ENCODE measurements at regions not wholly inside any gene's neighbourhood (a gene's known extent, or its start where the extent isn't known, plus 50 kb on each side); places are given as distances from the start of the nearest gene placed in this dataset.
"Not testable (repeated sequence)": the region's sequence is repeated elsewhere in the genome, so short reads cannot be mapped to it uniquely, and the experiment has no call there.

DNA sequence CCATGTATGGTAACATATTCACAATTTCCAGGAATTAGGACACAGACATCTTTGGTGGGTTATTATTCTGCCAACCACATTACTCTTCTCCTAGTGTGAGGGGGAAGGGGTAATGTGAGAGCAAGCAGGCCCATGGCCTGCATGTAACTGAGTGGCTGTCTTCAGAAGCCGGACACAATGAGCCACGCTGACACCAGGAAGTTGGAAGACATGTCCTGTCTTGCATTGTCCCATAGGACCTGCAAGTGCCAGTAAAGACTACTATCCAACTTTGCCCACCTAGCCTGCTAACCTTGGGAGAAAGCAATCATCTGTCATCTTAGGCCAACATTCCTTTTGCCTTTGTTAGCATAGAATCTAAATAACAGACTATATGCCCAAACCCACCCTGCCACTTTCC is 86.2 kb upstream of the SH3BP4 start:
- H3K4me3 ChIP-seq, result no peak overlapping the region
- no peak overlapping the region for H3K9ac ChIP-seq (ENCODE audit: insufficient read length)
- no peak for TF ChIP-seq POLR2AphosphoS5 (IDR thresholded peaks at IDR 0.05; ENCODE audit: borderline replicate concordance, low read depth, low read length)
- TF ChIP-seq EZH2 (IDR thresholded peaks at IDR 0.05), result no peak
- TF ChIP-seq FOXP2 (optimal IDR thresholded peaks at IDR 0.05; ENCODE audit: control extremely low read depth, extremely low read length, insufficient read depth), result no peak
- no peak overlapping the region for H3K27ac ChIP-seq
- no peaks in the 10 kb centered on the region for H3K9me3 ChIP-seq (ENCODE audit: low read depth, low read length)
- H3K36me3 ChIP-seq (ENCODE audit: insufficient read depth, low read length), result no peaks in the 10 kb centered on the region
- no peak for DNase-seq (ENCODE audit: low read depth, low spot score)

DNA sequence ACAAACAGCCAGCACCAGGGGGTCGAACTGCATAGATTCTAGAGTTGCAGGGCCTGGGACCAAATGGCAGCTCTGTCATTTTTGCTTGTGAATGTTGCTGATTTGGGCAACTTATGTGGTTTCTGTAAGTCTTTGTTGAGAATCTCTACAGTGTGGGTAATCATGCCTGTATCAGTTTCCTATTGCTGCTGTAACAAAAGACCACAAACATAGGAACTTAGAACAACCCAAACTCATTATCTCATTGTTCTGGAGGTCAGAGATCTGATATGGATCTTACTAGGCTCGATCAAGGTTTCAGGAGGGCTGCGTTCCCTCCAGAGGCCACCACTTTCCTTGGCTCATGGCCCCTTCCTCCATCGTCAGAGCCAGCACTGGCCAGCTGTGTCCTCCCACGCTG is 86.8 kb upstream of the SH3BP4 start:
- H3K9me3 ChIP-seq (ENCODE audit: low read depth, low read length), result no peaks in the 10 kb centered on the region
- H3K9ac ChIP-seq (ENCODE audit: insufficient read length), result no peak overlapping the region
- no peak overlapping the region for H3K4me3 ChIP-seq
- no peaks in the 10 kb centered on the region for H3K36me3 ChIP-seq (ENCODE audit: insufficient read depth, low read length)
- TF ChIP-seq POLR2AphosphoS5 (IDR thresholded peaks at IDR 0.05; ENCODE audit: borderline replicate concordance, low read depth, low read length), result no peak
- no peak for TF ChIP-seq EZH2 (IDR thresholded peaks at IDR 0.05)
- no peak for TF ChIP-seq FOXP2 (optimal IDR thresholded peaks at IDR 0.05; ENCODE audit: control extremely low read depth, extremely low read length, insufficient read depth)
- DNase-seq (ENCODE audit: low read depth, low spot score), result no peak
- no peak overlapping the region for H3K27ac ChIP-seq

DNA sequence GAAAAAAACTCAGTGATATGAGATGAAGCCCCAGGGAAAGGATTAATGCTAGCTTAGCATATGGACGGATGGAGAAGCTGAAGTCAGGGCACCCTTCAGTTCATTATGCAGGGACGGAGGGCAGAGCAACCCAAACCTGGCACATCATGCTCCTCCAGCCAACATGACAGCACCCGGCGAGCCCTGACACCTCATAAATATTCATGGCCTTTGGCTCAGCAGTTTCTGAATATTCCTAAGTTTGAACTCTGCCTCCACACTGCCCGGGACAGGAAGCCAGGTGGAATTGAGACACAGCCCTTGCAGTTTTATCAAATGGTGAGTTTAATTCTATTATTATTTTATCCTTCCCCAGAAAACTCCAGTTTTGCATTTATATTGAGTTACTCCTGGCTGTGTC is 87.3 kb upstream of the SH3BP4 start:
- TF ChIP-seq FOXP2 (optimal IDR thresholded peaks at IDR 0.05; ENCODE audit: control extremely low read depth, extremely low read length, insufficient read depth) (no peak), EZH2 (IDR thresholded peaks at IDR 0.05) (no peak), POLR2AphosphoS5 (IDR thresholded peaks at IDR 0.05; ENCODE audit: borderline replicate concordance, low read depth, low read length) (no peak)
- Histone ChIP-seq H3K9ac (ENCODE audit: insufficient read length) (no peak overlapping the region), H3K36me3 (ENCODE audit: insufficient read depth, low read length) (no peaks in the 10 kb centered on the region), H3K27ac (no peak overlapping the region), H3K4me3 (no peak overlapping the region), H3K9me3 (ENCODE audit: low read depth, low read length) (no peaks in the 10 kb centered on the region)
- no peak for DNase-seq (ENCODE audit: low read depth, low spot score)

DNA sequence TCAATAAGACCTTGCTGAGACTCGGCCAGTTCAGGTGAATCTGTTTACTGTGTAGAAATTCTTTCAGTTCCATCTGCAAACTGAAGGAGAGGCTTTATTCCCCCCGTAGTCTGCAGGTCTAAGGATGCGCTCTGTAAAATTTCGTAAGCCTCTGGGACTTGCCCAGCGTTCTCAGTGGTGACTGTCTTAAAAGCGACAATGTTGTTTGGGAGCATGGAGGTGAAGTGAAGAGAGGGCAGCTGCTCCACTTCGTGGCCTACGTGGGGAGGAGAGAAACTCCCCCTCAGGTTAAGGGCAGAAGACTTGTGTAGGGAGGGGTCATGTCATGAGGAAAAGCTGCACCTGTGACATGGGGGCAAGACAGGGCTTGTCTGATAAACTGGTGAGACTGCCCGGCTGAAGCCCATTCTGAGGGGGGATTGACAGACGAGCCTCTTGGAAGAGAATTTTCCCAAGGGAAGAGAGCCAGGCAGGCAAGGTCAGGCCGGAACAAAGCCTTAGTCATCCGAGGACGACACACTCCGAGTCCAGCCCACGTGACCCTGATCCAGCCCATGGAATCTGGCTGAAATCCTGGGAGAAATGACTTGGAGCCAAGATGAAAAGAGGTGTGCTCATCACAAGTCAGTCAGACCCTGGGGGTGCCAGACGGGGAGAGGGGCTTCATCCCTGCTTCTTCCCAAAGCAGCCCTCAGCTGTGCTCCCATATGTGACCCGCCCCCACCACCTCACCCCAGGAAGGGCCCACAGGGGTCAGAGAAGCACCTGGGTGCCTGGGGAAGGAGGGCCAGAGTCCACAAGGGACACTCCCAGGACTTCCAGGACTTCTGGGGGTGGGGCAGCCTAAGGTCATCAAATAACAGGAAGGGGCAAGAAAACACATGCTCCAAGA is 88.5 kb upstream of the SH3BP4 start:
- H3K27ac ChIP-seq, result no peak overlapping the region
- no peak overlapping the region for H3K4me3 ChIP-seq
- no peaks in the 10 kb centered on the region for H3K9me3 ChIP-seq (ENCODE audit: low read depth, low read length)
- no peak for TF ChIP-seq EZH2 (IDR thresholded peaks at IDR 0.05)
- TF ChIP-seq POLR2AphosphoS5 (IDR thresholded peaks at IDR 0.05; ENCODE audit: borderline replicate concordance, low read depth, low read length), result no peak
- TF ChIP-seq FOXP2 (optimal IDR thresholded peaks at IDR 0.05; ENCODE audit: control extremely low read depth, extremely low read length, insufficient read depth), result no peak
- no peak overlapping the region for H3K9ac ChIP-seq (ENCODE audit: insufficient read length)
- DNase-seq (ENCODE audit: low read depth, low spot score), result no peak
- H3K36me3 ChIP-seq (ENCODE audit: insufficient read depth, low read length), result no peaks in the 10 kb centered on the region

DNA sequence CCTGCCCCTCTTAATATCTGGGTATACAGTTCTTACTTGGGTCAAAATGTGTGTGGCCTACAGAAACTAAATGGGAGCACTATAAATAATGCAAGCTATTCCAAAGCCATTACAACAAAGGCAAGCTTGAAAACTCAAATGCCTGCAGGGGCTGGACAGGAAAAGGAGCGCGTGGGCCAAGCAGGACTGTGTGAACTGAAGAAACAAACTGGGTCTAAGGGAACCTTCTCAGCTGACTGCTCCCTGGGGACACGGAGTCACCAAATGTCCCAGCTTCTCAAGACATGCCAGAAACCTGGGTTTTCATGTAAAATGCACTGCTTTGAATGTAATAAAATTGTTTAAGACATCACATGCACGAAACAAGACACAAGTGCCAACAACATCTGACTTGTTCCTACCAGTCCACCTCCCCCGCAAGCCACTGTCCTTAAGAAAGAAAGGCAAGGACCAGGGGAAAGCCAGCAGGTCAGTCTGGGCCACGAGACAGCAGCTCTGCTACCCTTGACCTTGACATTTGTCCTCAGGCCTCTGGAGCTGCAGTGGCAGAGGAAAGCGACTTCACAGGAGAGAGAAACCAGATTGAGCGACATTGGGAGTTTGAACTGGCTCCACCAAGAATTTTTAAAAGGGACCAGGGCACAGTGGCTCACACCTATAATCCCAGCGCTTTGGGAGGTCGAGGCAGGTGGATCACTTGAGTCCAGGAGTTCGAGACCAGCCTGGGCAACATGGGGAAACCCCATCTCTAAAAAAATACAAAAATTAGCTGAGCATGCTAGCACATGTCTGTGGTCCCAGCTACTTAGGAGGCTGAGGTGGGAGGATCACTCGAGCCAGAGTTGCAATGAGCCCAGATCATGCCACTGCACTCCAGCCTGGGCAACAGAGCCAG is 89.7 kb upstream of the SH3BP4 start:
- Histone ChIP-seq H3K9ac (ENCODE audit: insufficient read length) (no peak overlapping the region), H3K36me3 (ENCODE audit: insufficient read depth, low read length) (no peaks in the 10 kb centered on the region), H3K9me3 (ENCODE audit: low read depth, low read length) (no peaks in the 10 kb centered on the region), H3K27ac (no peak overlapping the region), H3K4me3 (no peak overlapping the region)
- no peak for DNase-seq (ENCODE audit: low read depth, low spot score)
- TF ChIP-seq POLR2AphosphoS5 (IDR thresholded peaks at IDR 0.05; ENCODE audit: borderline replicate concordance, low read depth, low read length), result no peak
- TF ChIP-seq FOXP2 (optimal IDR thresholded peaks at IDR 0.05; ENCODE audit: control extremely low read depth, extremely low read length, insufficient read depth), result no peak
- TF ChIP-seq EZH2 (IDR thresholded peaks at IDR 0.05), result no peak

DNA sequence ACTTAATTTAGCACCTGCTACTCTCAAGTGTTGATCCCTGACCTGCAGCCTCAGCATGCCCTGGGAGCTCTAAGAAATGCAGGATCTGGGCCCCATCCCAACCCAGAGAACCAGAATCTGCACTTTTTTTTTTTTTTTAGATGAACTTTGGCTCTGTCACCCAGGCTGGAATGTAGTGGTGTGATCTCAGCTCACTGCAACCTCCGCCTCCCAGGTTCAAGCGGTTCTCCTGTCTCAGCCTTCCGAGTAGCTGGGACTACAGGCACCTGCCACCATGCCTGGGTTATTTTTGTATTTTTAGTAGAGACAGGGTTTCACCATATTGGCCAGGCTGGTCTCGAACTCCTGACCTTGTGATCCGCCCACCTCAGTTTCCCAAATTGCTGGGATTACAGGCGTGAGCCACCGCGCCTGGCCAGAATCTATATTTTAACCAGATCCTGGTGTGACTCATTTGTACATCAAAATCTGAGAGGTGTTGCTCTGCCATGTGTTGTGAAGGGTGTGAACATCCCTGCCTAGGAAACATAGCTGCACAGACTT is 92.4 kb upstream of the SH3BP4 start:
- H3K9me3 ChIP-seq (ENCODE audit: low read depth, low read length); H3K4me3 ChIP-seq; H3K27ac ChIP-seq; DNase-seq (ENCODE audit: low read depth, low spot score); H3K9ac ChIP-seq (ENCODE audit: insufficient read length); H3K36me3 ChIP-seq (ENCODE audit: insufficient read depth, low read length): not testable (repeated sequence)

DNA sequence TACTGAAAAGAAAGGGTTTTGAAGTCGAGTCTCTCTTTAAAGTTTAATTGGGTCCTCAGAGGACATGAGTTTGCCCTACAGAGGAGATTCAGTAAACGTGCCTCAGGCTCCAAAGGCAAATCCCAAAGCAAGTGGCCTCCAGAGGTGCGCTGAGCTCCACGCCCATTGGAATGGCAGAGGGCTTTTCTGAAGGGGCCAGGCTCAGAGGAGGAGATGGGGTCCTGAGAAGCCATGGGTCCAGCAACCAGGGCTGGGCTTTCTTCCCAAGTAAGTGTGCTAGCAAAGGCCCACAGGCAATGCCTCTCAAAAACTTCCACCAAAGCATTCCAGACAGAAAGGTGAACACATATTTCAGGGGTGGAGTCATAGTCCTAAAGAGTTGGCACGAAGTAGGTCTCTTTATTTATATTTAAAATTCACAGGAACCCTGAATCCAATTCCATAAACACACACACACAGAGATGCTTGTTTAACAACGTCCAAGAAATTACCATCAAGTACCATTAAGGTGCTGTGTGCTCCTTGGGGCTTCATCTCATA is 93.0 kb upstream of the SH3BP4 start:
- Histone ChIP-seq H3K27ac (no peak overlapping the region), H3K9me3 (ENCODE audit: low read depth, low read length) (no peaks in the 10 kb centered on the region), H3K4me3 (no peak overlapping the region), H3K9ac (ENCODE audit: insufficient read length) (no peak overlapping the region), H3K36me3 (ENCODE audit: insufficient read depth, low read length) (no peaks in the 10 kb centered on the region)
- no peak for TF ChIP-seq POLR2AphosphoS5 (IDR thresholded peaks at IDR 0.05; ENCODE audit: borderline replicate concordance, low read depth, low read length)
- TF ChIP-seq EZH2 (IDR thresholded peaks at IDR 0.05), result no peak
- TF ChIP-seq FOXP2 (optimal IDR thresholded peaks at IDR 0.05; ENCODE audit: control extremely low read depth, extremely low read length, insufficient read depth), result no peak
- DNase-seq (ENCODE audit: low read depth, low spot score), result no peak

DNA sequence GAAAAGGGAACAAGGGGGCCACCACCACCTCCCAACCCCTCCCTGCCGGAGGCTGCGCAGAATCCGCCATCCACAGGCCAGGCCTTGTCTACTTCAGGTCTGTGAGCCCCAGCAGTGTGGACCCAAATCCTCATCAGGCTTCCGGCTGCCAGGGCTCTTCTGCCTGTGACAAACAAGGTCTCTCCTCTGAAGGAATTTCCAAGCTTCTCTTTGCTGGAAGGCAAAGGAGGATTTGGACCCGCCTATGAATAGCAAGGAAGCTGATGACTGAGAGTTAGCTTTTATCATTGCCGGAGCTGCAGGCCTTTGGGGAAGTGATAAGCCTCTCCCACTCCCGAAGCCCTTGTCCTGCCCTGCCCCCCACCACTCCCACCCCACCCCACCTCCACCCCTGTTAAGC is 93.7 kb upstream of the SH3BP4 start:
- TF ChIP-seq EZH2 (IDR thresholded peaks at IDR 0.05), result no peak
- TF ChIP-seq POLR2AphosphoS5 (IDR thresholded peaks at IDR 0.05; ENCODE audit: borderline replicate concordance, low read depth, low read length), result no peak
- TF ChIP-seq FOXP2 (optimal IDR thresholded peaks at IDR 0.05; ENCODE audit: control extremely low read depth, extremely low read length, insufficient read depth), result no peak
- Histone ChIP-seq H3K36me3 (ENCODE audit: insufficient read depth, low read length) (no peaks in the 10 kb centered on the region), H3K27ac (no peak overlapping the region), H3K9me3 (ENCODE audit: low read depth, low read length) (no peaks in the 10 kb centered on the region), H3K9ac (ENCODE audit: insufficient read length) (no peak overlapping the region), H3K4me3 (no peak overlapping the region)
- no peak for DNase-seq (ENCODE audit: low read depth, low spot score)
